ENCODE measurements at regions not wholly inside any gene's neighbourhood (a gene's known extent, or its start where the extent isn't known, plus 50 kb on each side); places are given as distances from the start of the nearest gene placed in this dataset.

GRCh38 chr10:29026802-29027580, 261.9 kb upstream of the LYZL1 start:
- no peak for FAIRE-seq
- H3K79me2 ChIP-seq (ENCODE audit: control insufficient read depth, insufficient read depth, low read length) = no peaks in the 10 kb centered on the region

More at GRCh38 chr10:29026802-29027580, 261.9 kb upstream of the LYZL1 start:
- ATAC-seq = no peak
- DNase-seq (ENCODE audit: extremely low read depth in 1 of 4, low spot score in 3 of 4) = no peak
- Histone ChIP-seq H2AFZ (ENCODE audit: low read depth, low read length) (no peak overlapping the region), H3K9me1 (ENCODE audit: control insufficient read depth, insufficient read depth, low read length) (no peaks in the 10 kb centered on the region), H3K27me3 (ENCODE audit: control insufficient read depth in 2 of 2, insufficient read depth in 2 of 2, low read length in 2 of 2) (peaks cover 33 to 43% of the 10 kb centered on the region in 2 experiments), H3K4me1 (replicated peaks in 1 of 2; ENCODE audit: control insufficient read depth in 2 of 2, insufficient read depth in 2 of 2, low read length in 2 of 2) (no peaks in the 10 kb centered on the region), H3K4me2 (ENCODE audit: insufficient read depth, low read length) (no peak overlapping the region), H3K36me3 (ENCODE audit: control insufficient read depth, insufficient read depth, low read length) (no peaks in the 10 kb centered on the region), H3K9me3 (replicated peaks; ENCODE audit: control insufficient read depth, insufficient read depth, low read depth, low read length) (no peaks in the 10 kb centered on the region), H4K20me1 (replicated peaks; ENCODE audit: control insufficient read depth, insufficient read depth, low read length) (no peaks in the 10 kb centered on the region; the same call in 1 of the 2 replicates), H3K9ac (ENCODE audit: insufficient read depth in 1 of 2, low read depth in 2 of 2, low read length in 2 of 2) (no peak overlapping the region), H3K4me3 (no peak overlapping the region), H3K27ac (ENCODE audit: extremely low read depth, low read depth, low read length) (no peak overlapping the region)
- in situ Hi-C loops (cut with MboI) (no loop called here), intact Hi-C loops (cut with micrococcal nuclease) (no loop called here)
- BruUV-seq (replicated peaks) = no TSS peak
- TF ChIP-seq HIVEP1 (CRISPR knock-in tag; IDR thresholded peaks at IDR 0.05) (no peak), LEF1 (IDR thresholded peaks at IDR 0.05) (no peak), HNRNPK (IDR thresholded peaks at IDR 0.05; ENCODE audit: low read depth, low read length, poor library complexity, severe bottlenecking) (peak; percentile 16), TSHZ1 (CRISPR knock-in tag; IDR thresholded peaks at IDR 0.05) (no peak)
- TF ChIP-seq, protein P1, sequence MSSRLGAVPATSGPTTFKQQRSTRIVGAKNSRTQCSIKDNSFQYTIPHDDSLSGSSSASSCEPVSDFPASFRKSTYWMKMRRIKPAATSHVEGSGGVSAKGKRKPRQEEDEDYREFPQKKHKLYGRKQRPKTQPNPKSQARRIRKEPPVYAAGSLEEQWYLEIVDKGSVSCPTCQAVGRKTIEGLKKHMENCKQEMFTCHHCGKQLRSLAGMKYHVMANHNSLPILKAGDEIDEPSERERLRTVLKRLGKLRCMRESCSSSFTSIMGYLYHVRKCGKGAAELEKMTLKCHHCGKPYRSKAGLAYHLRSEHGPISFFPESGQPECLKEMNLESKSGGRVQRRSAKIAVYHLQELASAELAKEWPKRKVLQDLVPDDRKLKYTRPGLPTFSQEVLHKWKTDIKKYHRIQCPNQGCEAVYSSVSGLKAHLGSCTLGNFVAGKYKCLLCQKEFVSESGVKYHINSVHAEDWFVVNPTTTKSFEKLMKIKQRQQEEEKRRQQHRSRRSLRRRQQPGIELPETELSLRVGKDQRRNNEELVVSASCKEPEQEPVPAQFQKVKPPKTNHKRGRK (tag; IDR thresholded peaks at IDR 0.05) = peak; percentile 55; the same call in 1 of the 2 replicates
- CTCF ChIA-PET (ENCODE audit: low intra/inter-chr PET ratio) = no interaction called here
- 3% methylated on average over 5 of the region's 5 CpGs for WGBS (ENCODE audit: insufficient coverage, low coverage, missing lambda C conversion rate)
- POLR2A ChIA-PET = interaction anchor here (0.6 to 1.2 kb wide), 3 partner anchors 15 to 174 kb away, joined by 3 to 4 read pairs (median 3); no protein-coding TSS in a partner anchor
